SU-DHL-6 (cell line): ENCODE measurements at regions not wholly inside any gene's neighbourhood (a gene's known extent, or its start where the extent isn't known, plus 50 kb on each side); places are given as distances from the start of the nearest gene placed in this dataset.

ENCODE experiments used
- CTCF ChIP-seq: fragments of 200-600 bp; sonication (generic); IDR thresholded peaks from one replicate; pipeline ENCODE4 v1.5.1; 2017; ENCODE audit warnings: antibody characterized with exemption, mild to moderate bottlenecking, low read length, moderate library complexity; ENCODE audit not compliant: insufficient read depth, poor library complexity, severe bottlenecking
- EZH2phosphoT487 ChIP-seq: fragments of 200-600 bp; sonication (generic), shearing (Covaris generic); conservative IDR thresholded peaks from 2 replicates; pipeline ENCODE4 v1.6.1; 2018; ENCODE audit warnings: mild to moderate bottlenecking, antibody characterized with exemption, low read length, moderate library complexity, mixed read lengths

GRCh38 chr4:152109531-152110509 lies 349.0 kb upstream of the GATB start:
- no peak for TF ChIP-seq CTCF
- no peak for TF ChIP-seq EZH2phosphoT487
